ENCODE measurements at regions not wholly inside any gene's neighbourhood (a gene's known extent, or its start where the extent isn't known, plus 50 kb on each side); places are given as distances from the start of the nearest gene placed in this dataset.
"Not testable (repeated sequence)": the region's sequence is repeated elsewhere in the genome, so short reads cannot be mapped to it uniquely, and the experiment has no call there.

DNA sequence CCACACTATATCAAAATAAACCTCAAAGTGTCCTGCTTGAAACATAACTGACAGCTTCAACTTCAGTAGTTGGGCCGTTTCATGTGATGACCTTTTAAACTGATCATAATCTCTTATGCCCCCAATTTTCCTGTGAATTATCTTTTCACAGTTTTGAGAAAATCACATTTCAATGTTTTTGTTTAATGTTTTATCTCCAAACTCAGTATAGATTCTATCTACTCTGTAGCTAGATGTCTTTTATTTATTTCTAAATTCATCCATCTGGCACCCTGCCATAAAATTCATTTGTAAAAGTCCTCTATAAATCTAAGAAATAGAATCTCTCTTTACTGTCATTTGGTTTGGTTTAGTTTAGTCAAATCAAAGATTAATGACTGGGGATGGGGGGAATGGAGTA lies 557.3 kb downstream of the ANKRD50 start:
- no peaks in the 10 kb centered on the region for H3K9me3 ChIP-seq
- TF ChIP-seq, protein P1, sequence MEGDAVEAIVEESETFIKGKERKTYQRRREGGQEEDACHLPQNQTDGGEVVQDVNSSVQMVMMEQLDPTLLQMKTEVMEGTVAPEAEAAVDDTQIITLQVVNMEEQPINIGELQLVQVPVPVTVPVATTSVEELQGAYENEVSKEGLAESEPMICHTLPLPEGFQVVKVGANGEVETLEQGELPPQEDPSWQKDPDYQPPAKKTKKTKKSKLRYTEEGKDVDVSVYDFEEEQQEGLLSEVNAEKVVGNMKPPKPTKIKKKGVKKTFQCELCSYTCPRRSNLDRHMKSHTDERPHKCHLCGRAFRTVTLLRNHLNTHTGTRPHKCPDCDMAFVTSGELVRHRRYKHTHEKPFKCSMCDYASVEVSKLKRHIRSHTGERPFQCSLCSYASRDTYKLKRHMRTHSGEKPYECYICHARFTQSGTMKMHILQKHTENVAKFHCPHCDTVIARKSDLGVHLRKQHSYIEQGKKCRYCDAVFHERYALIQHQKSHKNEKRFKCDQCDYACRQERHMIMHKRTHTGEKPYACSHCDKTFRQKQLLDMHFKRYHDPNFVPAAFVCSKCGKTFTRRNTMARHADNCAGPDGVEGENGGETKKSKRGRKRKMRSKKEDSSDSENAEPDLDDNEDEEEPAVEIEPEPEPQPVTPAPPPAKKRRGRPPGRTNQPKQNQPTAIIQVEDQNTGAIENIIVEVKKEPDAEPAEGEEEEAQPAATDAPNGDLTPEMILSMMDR (IDR thresholded peaks at IDR 0.05): no peak
- TF ChIP-seq POLR2A (IDR thresholded peaks at IDR 0.05) (no peak), EP300 (IDR thresholded peaks at IDR 0.05) (no peak)
- no peak for DNase-seq (ENCODE audit: low spot score in 2 of 2)
- H3K4me1 ChIP-seq: no peaks in the 10 kb centered on the region
- no peaks in the 10 kb centered on the region for H3K36me3 ChIP-seq
- no peak overlapping the region for H3K4me3 ChIP-seq
- WGBS, 2 donors: 60 to 80% methylated on average over 1 of the region's 1 CpG
- no peaks in the 10 kb centered on the region for H3K27me3 ChIP-seq
- H3K27ac ChIP-seq: no peak overlapping the region

- H3K4me3 ChIP-seq: no peak overlapping the region
- DNase-seq (ENCODE audit: low spot score in 2 of 2): no peak
- no peaks in the 10 kb centered on the region for H3K9me3 ChIP-seq
- no peak for TF ChIP-seq EP300 (IDR thresholded peaks at IDR 0.05)
- TF ChIP-seq, protein P1 (IDR thresholded peaks at IDR 0.05): no peak
- no peak for TF ChIP-seq POLR2A (IDR thresholded peaks at IDR 0.05)
- no peak overlapping the region for H3K27ac ChIP-seq
- 69 to 70% methylated on average over 4 of the region's 4 CpGs for WGBS, 2 donors
- no peaks in the 10 kb centered on the region for H3K36me3 ChIP-seq
- no peaks in the 10 kb centered on the region for H3K27me3 ChIP-seq
- no peaks in the 10 kb centered on the region for H3K4me1 ChIP-seq
Measured at GRCh38 chr4:124157396-124158083, 555.0 kb downstream of the ANKRD50 start.

- no peaks in the 10 kb centered on the region for H3K9me3 ChIP-seq
- H3K4me1 ChIP-seq: no peaks in the 10 kb centered on the region
- no peak overlapping the region for H3K27ac ChIP-seq
- no peaks in the 10 kb centered on the region for H3K36me3 ChIP-seq
- TF ChIP-seq EP300 (IDR thresholded peaks at IDR 0.05) (no peak), POLR2A (IDR thresholded peaks at IDR 0.05) (no peak)
- TF ChIP-seq, protein P1 (IDR thresholded peaks at IDR 0.05): no peak
- WGBS, 2 donors: 98% methylated on average over 1 of the region's 1 CpG
- H3K27me3 ChIP-seq: no peaks in the 10 kb centered on the region
- no peak overlapping the region for H3K4me3 ChIP-seq
- DNase-seq (ENCODE audit: low spot score in 2 of 2): no peak
Measured at GRCh38 chr4:124163401-124163800, 549.1 kb downstream of the ANKRD50 start.

DNA sequence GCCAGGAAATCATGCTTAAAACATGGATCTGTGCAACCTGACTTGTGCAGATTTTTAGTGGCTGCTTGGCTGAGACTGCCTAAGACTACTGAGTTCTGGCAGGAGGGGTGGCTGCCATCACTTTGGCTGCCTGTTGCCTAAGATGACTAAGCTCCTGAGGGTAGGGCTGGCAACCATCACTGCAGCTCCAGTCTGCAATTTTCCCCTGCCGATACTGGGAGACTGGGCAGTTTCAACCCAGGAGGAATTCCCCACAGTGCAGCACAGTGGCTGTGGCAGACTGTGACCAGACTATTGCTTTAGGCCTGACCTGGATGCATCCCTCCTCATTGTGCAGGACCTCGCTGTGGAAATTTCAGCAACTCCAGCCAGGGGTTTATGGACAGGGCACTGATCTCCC lies 544.9 kb downstream of the ANKRD50 start:
- no peak overlapping the region for H3K27ac ChIP-seq
- DNase-seq (ENCODE audit: low spot score in 2 of 2): no peak
- H3K9me3 ChIP-seq: peaks cover 0 to 10% (median 0%) of the 10 kb centered on the region in 4 donors
- H3K27me3 ChIP-seq: no peaks in the 10 kb centered on the region
- no peak for TF ChIP-seq POLR2A (IDR thresholded peaks at IDR 0.05)
- no peak for TF ChIP-seq EP300 (IDR thresholded peaks at IDR 0.05)
- TF ChIP-seq, protein P1 (IDR thresholded peaks at IDR 0.05): no peak
- no peaks in the 10 kb centered on the region for H3K36me3 ChIP-seq
- H3K4me1 ChIP-seq: no peaks in the 10 kb centered on the region
- 80 to 92% methylated on average over 1 to 2 of the region's 2 CpGs for WGBS, 2 donors
- no peak overlapping the region for H3K4me3 ChIP-seq

DNA sequence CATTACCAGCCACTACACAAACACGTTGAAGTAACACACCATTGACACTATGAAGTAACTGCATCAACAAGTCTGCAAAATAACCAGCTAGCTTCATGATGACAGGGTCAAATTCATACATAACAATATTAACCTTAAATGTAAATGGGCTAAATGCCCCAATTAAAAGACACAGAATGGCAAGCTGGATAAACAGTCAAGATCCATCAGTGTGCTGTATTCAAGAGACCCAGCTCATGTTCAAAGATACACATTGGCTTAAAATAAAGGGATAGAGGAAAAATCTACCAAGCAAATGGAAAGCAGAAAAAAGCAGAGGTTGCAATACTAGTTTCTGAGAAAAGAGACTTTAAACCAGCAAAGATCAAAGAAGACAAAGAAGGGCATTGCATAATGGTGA lies 543.0 kb downstream of the ANKRD50 start:
- H3K4me1 ChIP-seq; DNase-seq (ENCODE audit: low spot score in 2 of 2); H3K27ac ChIP-seq; H3K36me3 ChIP-seq; H3K9me3 ChIP-seq; H3K27me3 ChIP-seq; H3K4me3 ChIP-seq: not testable (repeated sequence)
- WGBS, 2 donors: 79 to 94% methylated on average over 1 of the region's 1 CpG

GRCh38 chr4:124173912-124174311 lies 538.6 kb downstream of the ANKRD50 start:
- Histone ChIP-seq H3K36me3 (no peaks in the 10 kb centered on the region), H3K4me3 (no peak overlapping the region), H3K27ac (no peak overlapping the region), H3K4me1 (no peaks in the 10 kb centered on the region), H3K27me3 (no peaks in the 10 kb centered on the region), H3K9me3 (peaks cover 0 to 8% (median 0%) of the 10 kb centered on the region in 4 donors)
- TF ChIP-seq POLR2A (IDR thresholded peaks at IDR 0.05): no peak
- no peak for TF ChIP-seq EP300 (IDR thresholded peaks at IDR 0.05)
- TF ChIP-seq, protein P1 (IDR thresholded peaks at IDR 0.05): no peak
- no peak for DNase-seq (ENCODE audit: low spot score in 2 of 2)
- 52 to 64% methylated on average over 2 of the region's 2 CpGs for WGBS, 2 donors
